ENCODE measurements at regions not wholly inside any gene's neighbourhood (a gene's known extent, or its start where the extent isn't known, plus 50 kb on each side); places are given as distances from the start of the nearest gene placed in this dataset.

DNA sequence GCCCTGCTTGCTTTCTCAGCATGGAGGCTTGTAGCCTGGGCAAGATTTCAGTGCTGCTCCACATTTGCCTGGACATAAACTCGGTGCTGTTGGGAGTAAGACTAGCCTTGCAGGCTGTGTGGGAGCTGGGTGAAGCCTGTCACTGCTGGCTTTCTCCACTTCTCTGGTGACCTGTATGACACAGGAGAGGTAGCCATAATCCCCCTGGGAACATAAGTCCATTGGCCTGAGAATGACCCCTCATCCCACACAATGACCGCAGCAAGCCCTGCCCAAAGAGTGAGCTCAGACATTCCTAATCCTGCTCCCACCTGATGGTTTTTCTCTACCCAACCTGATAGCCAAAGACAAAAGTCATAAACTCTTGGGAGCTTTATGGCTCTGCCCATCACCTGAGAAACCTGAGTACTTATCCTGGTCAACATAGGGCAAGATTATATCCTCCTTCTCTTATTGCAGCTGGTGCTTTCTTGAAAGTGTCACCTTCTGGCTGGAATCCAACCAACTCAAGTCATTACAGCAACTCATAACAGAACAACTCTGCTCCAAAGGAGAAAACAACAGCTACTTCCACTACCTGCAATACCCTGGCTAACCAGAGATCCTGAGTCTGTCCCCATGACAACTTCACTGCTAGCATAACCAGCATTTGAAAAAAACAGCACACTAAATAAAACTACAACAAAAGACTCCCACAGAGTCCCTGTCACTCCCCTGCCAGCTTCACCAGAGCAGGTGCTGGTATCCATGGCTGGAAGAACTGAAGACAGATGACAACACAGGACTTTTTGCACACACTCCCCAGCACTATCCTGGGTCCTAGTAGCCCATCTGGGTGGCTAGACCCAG, 834.4 kb upstream of the DDX18 start:
- H2AFZ ChIP-seq (ENCODE audit: low read depth, low read length, severe bottlenecking) = no peak overlapping the region
- TF ChIP-seq EZH2phosphoT487 (conservative IDR thresholded peaks at IDR 0.05; ENCODE audit: low read length) = no peak
- TF ChIP-seq, protein P1, sequence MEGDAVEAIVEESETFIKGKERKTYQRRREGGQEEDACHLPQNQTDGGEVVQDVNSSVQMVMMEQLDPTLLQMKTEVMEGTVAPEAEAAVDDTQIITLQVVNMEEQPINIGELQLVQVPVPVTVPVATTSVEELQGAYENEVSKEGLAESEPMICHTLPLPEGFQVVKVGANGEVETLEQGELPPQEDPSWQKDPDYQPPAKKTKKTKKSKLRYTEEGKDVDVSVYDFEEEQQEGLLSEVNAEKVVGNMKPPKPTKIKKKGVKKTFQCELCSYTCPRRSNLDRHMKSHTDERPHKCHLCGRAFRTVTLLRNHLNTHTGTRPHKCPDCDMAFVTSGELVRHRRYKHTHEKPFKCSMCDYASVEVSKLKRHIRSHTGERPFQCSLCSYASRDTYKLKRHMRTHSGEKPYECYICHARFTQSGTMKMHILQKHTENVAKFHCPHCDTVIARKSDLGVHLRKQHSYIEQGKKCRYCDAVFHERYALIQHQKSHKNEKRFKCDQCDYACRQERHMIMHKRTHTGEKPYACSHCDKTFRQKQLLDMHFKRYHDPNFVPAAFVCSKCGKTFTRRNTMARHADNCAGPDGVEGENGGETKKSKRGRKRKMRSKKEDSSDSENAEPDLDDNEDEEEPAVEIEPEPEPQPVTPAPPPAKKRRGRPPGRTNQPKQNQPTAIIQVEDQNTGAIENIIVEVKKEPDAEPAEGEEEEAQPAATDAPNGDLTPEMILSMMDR (IDR thresholded peaks at IDR 0.05; ENCODE audit: insufficient read depth, low read length, poor library complexity, severe bottlenecking) = no peak

DNA sequence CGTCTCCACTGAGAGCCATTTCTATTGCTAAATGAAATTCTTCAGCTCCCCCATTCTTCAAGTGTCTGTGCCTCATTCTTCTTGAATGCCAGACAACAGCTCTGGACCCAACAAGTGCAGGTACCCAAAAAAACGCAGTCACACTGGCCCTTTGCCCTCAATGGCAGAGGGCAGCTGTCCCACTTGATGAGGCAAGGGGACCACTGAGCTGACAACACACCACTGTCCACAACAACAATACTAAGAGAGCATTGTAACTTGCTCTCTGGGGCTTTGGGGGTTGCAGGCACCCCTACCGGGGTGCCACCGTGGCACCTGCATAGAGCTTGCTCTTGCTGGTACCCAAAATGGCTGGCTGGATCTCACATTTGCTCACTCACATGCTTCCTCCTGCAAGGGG, 827.0 kb upstream of the DDX18 start:
- Histone ChIP-seq H3K9me3 (ENCODE audit: insufficient read depth, low read length) (no peaks in the 10 kb centered on the region), H3K79me2 (ENCODE audit: insufficient read depth, low read length) (no peaks in the 10 kb centered on the region), H3K27ac (ENCODE audit: low read depth, low read length) (no peak overlapping the region), H4K20me1 (ENCODE audit: low read depth, low read length) (no peaks in the 10 kb centered on the region), H3K4me2 (ENCODE audit: low read depth, low read length, poor library complexity, severe bottlenecking) (no peak overlapping the region), H3K9me2 (replicated peaks; ENCODE audit: insufficient read depth, low read length) (no peaks in the 10 kb centered on the region), H2AFZ (ENCODE audit: low read depth, low read length, severe bottlenecking) (no peak overlapping the region), H3K4me3 (ENCODE audit: insufficient read depth, low read length, poor library complexity, severe bottlenecking) (no peak overlapping the region), H3K27me3 (ENCODE audit: low read length) (no peaks in the 10 kb centered on the region), H3K9ac (ENCODE audit: low read length) (no peak overlapping the region), H3F3A (ENCODE audit: insufficient read depth) (no peaks in the 10 kb centered on the region), H3K36me3 (ENCODE audit: low read length) (no peaks in the 10 kb centered on the region)
- TF ChIP-seq EZH2phosphoT487 (conservative IDR thresholded peaks at IDR 0.05; ENCODE audit: low read length) = no peak
- TF ChIP-seq, protein P1 (IDR thresholded peaks at IDR 0.05; ENCODE audit: insufficient read depth, low read length, poor library complexity, severe bottlenecking) = no peak

More for the DNA sequence above, 834.4 kb upstream of the DDX18 start:
- no peaks in the 10 kb centered on the region for H3K9me3 ChIP-seq (ENCODE audit: insufficient read depth, low read length)
- no peaks in the 10 kb centered on the region for H3F3A ChIP-seq (ENCODE audit: insufficient read depth)
- H3K27me3 ChIP-seq (ENCODE audit: low read length) = no peaks in the 10 kb centered on the region
- H3K36me3 ChIP-seq (ENCODE audit: low read length) = no peaks in the 10 kb centered on the region
- no peak overlapping the region for H3K4me3 ChIP-seq (ENCODE audit: insufficient read depth, low read length, poor library complexity, severe bottlenecking)
- H4K20me1 ChIP-seq (ENCODE audit: low read depth, low read length) = no peaks in the 10 kb centered on the region
- no peak overlapping the region for H3K9ac ChIP-seq (ENCODE audit: low read length)
- no peak overlapping the region for H3K27ac ChIP-seq (ENCODE audit: low read depth, low read length)
- H3K79me2 ChIP-seq (ENCODE audit: insufficient read depth, low read length) = no peaks in the 10 kb centered on the region
- H3K4me2 ChIP-seq (ENCODE audit: low read depth, low read length, poor library complexity, severe bottlenecking) = no peak overlapping the region
- no peaks in the 10 kb centered on the region for H3K9me2 ChIP-seq (replicated peaks; ENCODE audit: insufficient read depth, low read length)

DNA sequence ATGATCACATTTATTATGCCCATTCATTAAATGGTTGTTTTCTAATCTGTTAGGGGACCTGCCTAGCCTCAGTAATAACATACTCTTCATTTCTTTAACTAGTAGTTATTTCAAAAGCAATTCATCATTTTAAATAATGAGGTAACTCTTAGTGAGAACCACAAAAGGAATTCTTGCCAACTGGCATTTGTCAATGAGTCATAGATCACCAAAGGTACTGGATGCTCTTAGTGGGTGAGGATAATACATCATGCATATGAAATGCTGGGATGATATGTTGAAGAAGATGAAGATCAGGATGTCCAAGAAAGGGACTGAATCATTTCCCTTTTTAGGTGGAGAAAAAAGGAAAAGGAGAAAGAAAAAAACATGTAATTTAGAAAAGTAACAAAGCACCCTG, 826.2 kb upstream of the DDX18 start:
- H2AFZ ChIP-seq (ENCODE audit: low read depth, low read length, severe bottlenecking) = no peak overlapping the region
- H3K9ac ChIP-seq (ENCODE audit: low read length) = no peak overlapping the region
- H3K36me3 ChIP-seq (ENCODE audit: low read length) = no peaks in the 10 kb centered on the region
- no peaks in the 10 kb centered on the region for H3K9me2 ChIP-seq (replicated peaks; ENCODE audit: insufficient read depth, low read length)
- no peaks in the 10 kb centered on the region for H3K9me3 ChIP-seq (ENCODE audit: insufficient read depth, low read length)
- H3K4me2 ChIP-seq (ENCODE audit: low read depth, low read length, poor library complexity, severe bottlenecking) = no peak overlapping the region
- no peak overlapping the region for H3K27ac ChIP-seq (ENCODE audit: low read depth, low read length)
- no peaks in the 10 kb centered on the region for H3K27me3 ChIP-seq (ENCODE audit: low read length)
- H3F3A ChIP-seq (ENCODE audit: insufficient read depth) = no peaks in the 10 kb centered on the region
- TF ChIP-seq EZH2phosphoT487 (conservative IDR thresholded peaks at IDR 0.05; ENCODE audit: low read length) = no peak
- TF ChIP-seq, protein P1 (IDR thresholded peaks at IDR 0.05; ENCODE audit: insufficient read depth, low read length, poor library complexity, severe bottlenecking) = no peak
- H3K4me3 ChIP-seq (ENCODE audit: insufficient read depth, low read length, poor library complexity, severe bottlenecking) = no peak overlapping the region
- no peaks in the 10 kb centered on the region for H3K79me2 ChIP-seq (ENCODE audit: insufficient read depth, low read length)
- no peaks in the 10 kb centered on the region for H4K20me1 ChIP-seq (ENCODE audit: low read depth, low read length)
